HG03064 (cell line): ENCODE measurements at regions not wholly inside any gene's neighbourhood (a gene's known extent, or its start where the extent isn't known, plus 50 kb on each side); places are given as distances from the start of the nearest gene placed in this dataset.

Experiments used
- ATAC-seq: cut with Tn5 transposase; IDR thresholded peaks from one replicate; pipeline ENCODE4 v1.9.1; 2021; ENCODE audit warnings: low read depth; ENCODE audit not compliant: unreplicated experiment

- no peak for ATAC-seq
These were observed 391.9 kb upstream of the THBS1 start for GRCh38 chr15:39188930-39189329.

DNA sequence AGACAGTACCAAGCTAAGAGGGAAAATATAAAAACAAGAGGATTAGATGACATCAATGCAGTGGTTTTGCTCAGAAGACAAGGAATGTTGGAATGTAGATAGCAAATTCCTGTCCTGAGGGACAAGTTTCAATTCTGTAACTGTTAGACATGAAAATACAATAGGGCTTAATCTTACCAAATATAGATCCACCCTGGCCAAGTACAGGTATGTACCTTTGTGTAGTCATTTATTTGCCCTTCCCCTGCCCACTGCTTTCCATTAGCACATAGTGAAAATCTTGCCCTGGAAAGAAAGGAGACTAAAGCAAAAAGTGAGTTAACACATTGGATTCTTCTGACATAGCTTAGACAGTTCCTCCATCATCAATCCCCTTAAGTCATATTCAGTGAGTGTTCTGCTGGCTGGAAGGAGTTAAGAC is 389.0 kb upstream of the THBS1 start:
- ATAC-seq: no peak

DNA sequence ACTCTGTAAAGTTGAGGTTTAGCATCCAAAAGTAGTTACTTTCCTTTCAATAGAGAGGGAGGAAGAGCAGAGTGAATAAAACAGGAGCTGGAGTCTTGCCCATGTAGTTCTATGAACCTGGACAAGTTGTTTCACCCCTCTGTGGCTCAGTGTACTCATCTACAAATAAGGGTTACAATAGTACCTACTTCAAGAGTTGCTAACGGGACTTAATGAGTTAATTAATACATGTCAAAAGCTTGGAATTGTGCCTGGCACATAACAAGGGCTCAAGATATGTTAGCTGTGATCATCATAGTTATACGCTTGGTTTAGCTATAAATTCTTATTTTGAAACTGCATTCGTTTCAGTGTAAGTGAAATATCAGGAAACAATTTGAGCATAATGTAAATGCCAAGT is 388.5 kb upstream of the THBS1 start:
- ATAC-seq: no peak

- ATAC-seq: no peak
These were observed 387.8 kb upstream of the THBS1 start for GRCh38 chr15:39192979-39193560.

DNA sequence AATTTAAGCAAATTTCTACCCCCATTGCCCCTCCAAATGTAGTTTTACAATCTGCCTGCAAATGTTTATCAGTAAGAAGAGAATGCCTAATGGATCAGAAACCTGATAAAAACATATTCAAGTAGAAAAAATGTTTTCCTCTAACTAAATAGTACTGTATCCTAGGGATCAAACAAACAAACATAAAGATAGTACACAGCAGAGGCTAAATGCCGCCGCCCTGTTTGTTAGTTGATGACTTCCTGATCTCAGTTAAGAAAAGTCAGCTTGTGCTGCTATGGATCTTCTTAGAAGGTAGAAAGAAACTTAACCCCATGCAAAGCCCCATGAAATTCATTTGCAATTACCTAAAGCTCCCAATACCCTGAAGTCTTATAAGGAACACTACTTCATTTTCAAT is 387.3 kb upstream of the THBS1 start:
- ATAC-seq: no peak

- ATAC-seq: no peak
These were observed 386.6 kb upstream of the THBS1 start for GRCh38 chr15:39194106-39194830.

- no peak for ATAC-seq
These were observed 384.9 kb upstream of the THBS1 start for GRCh38 chr15:39195961-39196486.

DNA sequence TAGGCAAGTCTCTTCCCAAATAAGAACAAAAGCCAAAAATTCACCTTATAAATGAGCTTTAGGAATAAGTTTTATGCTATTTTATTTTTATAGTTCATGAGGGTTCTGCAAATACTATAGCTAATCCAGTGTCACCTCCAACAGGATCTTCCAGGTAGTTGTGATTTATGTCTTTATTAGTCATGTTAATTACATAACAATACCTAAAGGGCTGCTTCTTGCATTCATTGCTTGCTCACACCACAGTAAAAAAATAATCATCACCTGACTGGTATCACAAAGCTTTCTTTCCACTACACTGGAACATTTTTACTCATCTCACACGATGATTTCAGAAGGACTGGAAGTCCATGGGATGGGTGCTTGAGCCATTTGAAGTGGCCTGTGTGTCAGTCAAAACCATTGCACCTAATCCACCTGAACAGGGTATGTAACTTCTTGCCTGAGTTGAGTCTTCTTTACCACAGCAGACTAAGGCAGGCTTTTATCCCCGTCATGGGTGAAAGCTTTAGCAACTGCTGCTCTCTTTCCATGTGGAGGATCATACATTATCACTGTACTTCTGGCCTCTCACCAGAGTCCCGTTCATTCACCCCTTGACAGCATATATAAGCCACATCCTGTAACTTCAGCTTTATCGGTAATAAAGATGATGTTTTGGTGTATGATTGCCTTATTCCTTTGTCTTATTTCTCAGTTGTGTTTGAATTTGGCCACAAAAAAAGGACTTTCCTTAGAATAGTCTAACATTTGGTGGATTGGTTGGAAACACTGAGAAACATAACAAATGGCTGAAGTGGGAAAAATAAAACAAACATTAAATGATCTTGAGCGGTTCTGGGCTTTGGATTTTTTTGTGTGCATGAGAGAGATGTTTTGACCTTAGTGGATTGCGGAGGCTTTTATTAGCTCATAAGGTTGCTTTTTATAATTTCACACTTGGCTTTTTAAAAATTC is 382.6 kb upstream of the THBS1 start:
- no peak for ATAC-seq

- no peak for ATAC-seq
These were observed 381.8 kb upstream of the THBS1 start for GRCh38 chr15:39199076-39199475.

DNA sequence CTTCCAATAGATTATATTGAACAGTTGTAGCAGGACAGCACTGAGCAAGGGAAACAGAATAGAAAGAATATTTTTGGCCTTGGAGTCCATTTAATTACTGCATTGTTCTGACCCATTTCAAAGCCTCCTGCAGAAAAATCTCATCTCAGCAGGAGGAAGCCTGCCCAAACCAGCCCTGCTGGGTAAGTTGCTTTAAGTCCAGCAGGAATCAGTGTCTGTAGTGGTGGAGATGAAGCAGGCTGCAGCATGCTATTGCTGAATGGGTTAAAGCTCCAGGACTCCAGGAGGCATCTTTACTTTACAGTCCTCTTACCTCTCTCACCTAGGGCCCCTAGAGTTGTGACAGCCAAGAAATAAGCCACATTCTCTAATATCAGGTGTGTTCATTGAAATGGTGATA is 380.3 kb upstream of the THBS1 start:
- ATAC-seq: no peak

GRCh38 chr15:39202641-39203040 is 378.2 kb upstream of the THBS1 start:
- ATAC-seq: no peak

DNA sequence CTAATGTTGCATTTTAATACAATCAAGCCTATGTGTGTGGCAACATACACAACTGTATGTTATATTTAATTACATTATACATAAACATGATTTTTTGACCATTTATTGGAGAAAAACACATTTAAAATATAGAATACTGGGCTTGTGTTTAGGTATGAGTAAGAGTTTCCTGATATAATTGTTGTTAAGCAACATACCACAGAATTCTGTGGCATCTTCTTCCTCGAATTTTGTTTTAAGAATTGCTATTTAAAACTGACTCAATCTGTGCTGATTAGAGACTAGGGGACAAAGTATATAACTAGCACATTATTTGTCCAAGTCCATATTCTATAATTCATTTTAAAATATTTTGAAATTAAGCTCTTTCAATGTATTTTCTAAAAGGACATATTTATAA is 376.8 kb upstream of the THBS1 start:
- no peak for ATAC-seq

DNA sequence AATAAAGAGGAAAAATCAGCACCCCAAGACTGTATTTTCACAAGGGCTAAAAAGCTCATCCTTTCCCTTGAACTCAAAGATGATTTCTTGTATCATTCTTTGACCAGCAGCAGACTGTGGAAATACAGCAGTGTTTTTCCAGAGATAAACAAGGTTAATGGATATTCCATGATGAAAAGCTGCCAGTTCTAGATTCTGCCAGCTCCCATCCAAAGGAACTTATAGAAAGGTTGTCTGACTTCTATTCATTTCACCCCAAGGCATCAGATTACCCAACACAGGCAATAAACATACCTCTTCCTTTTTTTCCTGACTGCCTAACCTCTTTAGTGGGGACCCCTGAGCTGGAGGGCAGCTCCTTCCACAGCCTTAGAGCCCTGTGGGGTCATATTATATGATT is 375.8 kb upstream of the THBS1 start:
- ATAC-seq: no peak

DNA sequence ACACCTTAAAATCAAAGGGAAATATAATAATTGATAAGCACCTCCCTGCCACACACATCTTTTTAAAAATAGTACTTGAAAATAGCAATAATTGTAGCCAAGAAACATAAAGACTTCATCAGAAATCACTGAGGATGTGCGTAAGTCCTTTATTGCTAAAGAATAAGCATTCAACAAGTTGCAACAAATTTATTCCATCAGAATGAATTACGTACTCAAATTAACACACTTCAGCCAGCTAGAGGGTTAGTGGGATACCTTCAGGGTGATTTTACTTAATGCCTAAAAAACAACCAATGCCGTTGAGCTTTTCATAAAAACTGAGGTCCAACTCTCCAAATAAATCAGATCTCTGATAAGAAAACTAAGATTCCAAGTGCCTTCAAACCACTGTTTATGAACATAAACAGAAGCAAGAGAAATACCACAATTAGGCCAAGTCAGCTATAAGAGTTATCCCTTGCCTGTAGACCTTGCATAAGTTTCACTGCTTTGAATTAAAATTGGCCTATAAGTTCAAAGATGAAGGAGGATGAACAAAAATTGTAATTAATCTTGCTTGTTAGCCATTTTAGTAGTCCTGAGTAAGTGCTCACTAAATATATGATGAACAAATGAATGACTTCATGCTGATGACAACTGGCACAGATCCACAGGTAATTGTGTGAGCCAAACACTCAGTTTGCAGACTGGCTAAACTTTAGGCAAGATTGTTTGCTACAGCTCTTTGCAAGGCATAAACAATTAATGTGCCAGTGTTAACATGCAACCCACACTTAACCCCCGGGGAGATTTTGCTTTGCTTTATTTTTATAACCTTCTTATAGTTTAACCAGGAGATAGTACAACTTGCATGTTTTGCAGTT is 375.1 kb upstream of the THBS1 start:
- no peak for ATAC-seq

DNA sequence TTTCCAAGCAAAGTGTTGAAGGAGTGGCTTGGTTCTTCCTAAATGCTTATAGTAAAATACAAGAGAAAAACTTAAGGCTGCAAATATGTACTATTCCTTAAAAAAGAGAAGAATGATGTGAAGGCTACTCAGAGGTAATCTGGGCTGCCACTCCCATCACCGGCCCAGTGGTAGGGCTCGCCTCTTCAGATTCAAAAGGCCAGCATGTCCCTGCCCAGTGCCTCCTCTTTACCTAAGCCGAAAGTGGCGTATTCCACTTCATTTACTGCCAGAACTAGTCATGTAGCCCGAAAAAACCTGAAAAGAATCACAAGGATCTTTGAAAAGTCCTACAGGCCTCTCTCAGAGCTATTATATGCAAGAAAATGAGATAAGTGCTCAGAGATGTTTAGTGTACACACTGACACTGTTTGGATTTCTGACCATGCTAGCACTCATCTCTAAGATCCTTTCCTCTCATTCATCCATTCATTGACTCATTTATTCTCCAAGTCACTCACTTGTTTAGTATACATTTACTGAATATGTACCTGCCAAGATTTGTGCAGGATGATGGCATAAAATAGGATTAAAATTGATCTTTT is 373.3 kb upstream of the THBS1 start:
- no peak for ATAC-seq

DNA sequence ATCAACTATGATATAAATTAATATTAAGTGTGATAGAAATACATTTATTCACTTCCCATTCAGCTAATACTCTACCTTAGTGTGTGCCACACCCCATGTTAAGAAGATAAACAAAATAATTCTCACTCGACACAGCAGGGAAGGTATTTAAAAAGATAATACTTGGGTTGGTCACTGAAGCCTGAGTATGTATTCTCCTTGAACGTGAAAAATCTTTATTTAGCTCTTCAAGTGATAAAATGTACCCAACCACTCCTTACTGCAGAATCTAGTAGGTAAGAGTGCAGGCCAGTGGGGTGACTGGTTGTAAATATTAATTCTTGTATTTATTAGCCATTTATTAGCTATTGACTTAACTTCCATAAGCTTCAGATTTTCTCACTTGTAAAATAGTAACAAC is 372.7 kb upstream of the THBS1 start:
- no peak for ATAC-seq

DNA sequence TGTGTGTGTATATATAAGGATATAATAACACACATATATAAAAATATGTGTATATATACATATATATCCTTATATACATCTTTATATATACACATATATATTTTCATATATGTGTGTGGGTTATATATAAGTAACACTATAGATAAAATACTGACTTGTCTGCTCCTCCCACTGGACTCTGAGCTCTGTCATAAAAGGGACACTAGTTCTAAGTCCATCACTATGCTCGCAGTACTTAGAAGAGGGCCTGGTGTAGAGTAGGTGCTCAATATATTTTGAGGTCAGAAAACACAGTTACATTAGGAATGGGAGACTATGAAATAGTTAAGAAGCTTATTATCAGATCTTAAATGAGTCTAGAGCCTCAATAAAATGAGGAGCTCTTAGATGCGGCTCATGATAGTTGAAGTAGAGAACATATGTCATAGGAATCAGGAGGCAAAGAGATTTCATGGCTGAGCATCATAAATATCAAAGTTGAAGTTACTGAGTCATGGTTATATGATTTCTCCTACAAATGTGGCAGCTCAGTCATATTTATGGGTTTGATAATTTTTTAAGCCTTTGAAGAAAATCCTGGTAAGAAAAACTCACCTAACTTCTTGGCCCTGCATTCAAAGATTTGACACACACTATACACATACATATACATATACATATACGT is 371.2 kb upstream of the THBS1 start:
- no peak for ATAC-seq

GRCh38 chr15:39211108-39211979 is 369.5 kb upstream of the THBS1 start:
- ATAC-seq: no peak
